ENCODE measurements at regions not wholly inside any gene's neighbourhood (a gene's known extent, or its start where the extent isn't known, plus 50 kb on each side); places are given as distances from the start of the nearest gene placed in this dataset.

GRCh38 chr12:87274594-87275245 is 754.5 kb downstream of the C12orf50 start:
- Histone ChIP-seq H3K4me1 (no peaks in the 10 kb centered on the region), H3K27me3 (no peaks in the 10 kb centered on the region), H3K4me3 (no peak overlapping the region), H3K36me3 (no peaks in the 10 kb centered on the region), H3K9me3 (no peaks in the 10 kb centered on the region), H3K27ac (no peak overlapping the region)
- WGBS (ENCODE audit: insufficient coverage, low coverage, low lambda C conversion rate, missing lambda C conversion rate), result 33% methylated on average over 4 of the region's 4 CpGs
- peak; percentile 47 to 58 (median 50) for TF ChIP-seq CTCF (IDR thresholded peaks at IDR 0.05)
- TF ChIP-seq POLR2A (IDR thresholded peaks at IDR 0.05), result no peak
- no peak for DNase-seq
- intact Hi-C loops (cut with DNase I), result no loop called here
- peak; percentile 71 to 79 (median 76) for ATAC-seq

GRCh38 chr12:87272851-87273250 is 756.4 kb downstream of the C12orf50 start:
- no peak for ATAC-seq
- intact Hi-C loops (cut with DNase I), result no loop called here
- no peak overlapping the region for H3K27ac ChIP-seq

GRCh38 chr12:87270919-87271318 is 758.3 kb downstream of the C12orf50 start:
- TF ChIP-seq POLR2A (IDR thresholded peaks at IDR 0.05), result no peak
- no peak for TF ChIP-seq CTCF (IDR thresholded peaks at IDR 0.05)

More at GRCh38 chr12:87272851-87273250, 756.4 kb downstream of the C12orf50 start:
- DNase-seq, result no peak
- no peaks in the 10 kb centered on the region for H3K9me3 ChIP-seq
- no peaks in the 10 kb centered on the region for H3K36me3 ChIP-seq
- no peaks in the 10 kb centered on the region for H3K4me1 ChIP-seq
- H3K27me3 ChIP-seq, result no peaks in the 10 kb centered on the region
- TF ChIP-seq POLR2A (IDR thresholded peaks at IDR 0.05) (no peak), CTCF (IDR thresholded peaks at IDR 0.05) (no peak)
- no peak overlapping the region for H3K4me3 ChIP-seq
- WGBS (ENCODE audit: insufficient coverage, low coverage, low lambda C conversion rate, missing lambda C conversion rate), result 81% methylated on average over 2 of the region's 2 CpGs

GRCh38 chr12:87266305-87266704 is 762.9 kb downstream of the C12orf50 start:
- TF ChIP-seq CTCF (IDR thresholded peaks at IDR 0.05) (peak; percentile 27 to 35 (median 32)), POLR2A (IDR thresholded peaks at IDR 0.05) (no peak)
- 52% methylated on average over 2 of the region's 2 CpGs for WGBS (ENCODE audit: insufficient coverage, low coverage, low lambda C conversion rate, missing lambda C conversion rate)
- H3K4me3 ChIP-seq, result no peak overlapping the region
- ATAC-seq (peak; percentile 52 to 71 (median 60)), DNase-seq (no peak)
- no peaks in the 10 kb centered on the region for H3K36me3 ChIP-seq
- no peak overlapping the region for H3K27ac ChIP-seq
- H3K4me1 ChIP-seq, result no peaks in the 10 kb centered on the region
- H3K9me3 ChIP-seq, result no peaks in the 10 kb centered on the region
- no peaks in the 10 kb centered on the region for H3K27me3 ChIP-seq
- intact Hi-C loops (cut with DNase I), result no loop called here

More at GRCh38 chr12:87270919-87271318, 758.3 kb downstream of the C12orf50 start:
- Histone ChIP-seq H3K4me3 (no peak overlapping the region), H3K9me3 (no peaks in the 10 kb centered on the region), H3K36me3 (no peaks in the 10 kb centered on the region), H3K27ac (no peak overlapping the region), H3K27me3 (no peaks in the 10 kb centered on the region), H3K4me1 (no peaks in the 10 kb centered on the region)
- intact Hi-C loops (cut with DNase I), result no loop called here
- ATAC-seq, result no peak
- no peak for DNase-seq
- WGBS (ENCODE audit: insufficient coverage, low coverage, low lambda C conversion rate, missing lambda C conversion rate), result 40% methylated on average over 3 of the region's 3 CpGs
